ENCODE measurements at regions not wholly inside any gene's neighbourhood (a gene's known extent, or its start where the extent isn't known, plus 50 kb on each side); places are given as distances from the start of the nearest gene placed in this dataset.
"Not testable (repeated sequence)": the region's sequence is repeated elsewhere in the genome, so short reads cannot be mapped to it uniquely, and the experiment has no call there.

DNA sequence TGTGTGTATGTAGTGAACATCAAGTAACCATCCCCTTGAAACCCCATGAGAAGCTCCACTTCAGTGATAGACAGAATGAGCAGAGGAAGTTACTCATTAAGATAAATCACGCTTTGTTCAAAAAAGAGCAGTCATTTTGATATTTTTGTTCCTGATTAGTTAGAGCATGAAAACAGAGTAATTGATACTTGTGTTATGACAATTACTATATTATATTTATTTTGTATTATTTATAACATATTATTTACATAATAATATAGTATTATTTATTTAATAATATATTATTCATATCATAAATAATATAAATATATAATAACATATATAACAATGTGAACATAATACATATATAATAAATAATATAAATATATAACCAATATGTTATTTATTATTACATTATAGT lies 580.9 kb downstream of the SOX5 start:
- DNase-seq (ENCODE audit: low read depth): no peak
- H3K4me3 ChIP-seq (ENCODE audit: low read depth, low read length): no peak overlapping the region
- TF ChIP-seq, protein P1, sequence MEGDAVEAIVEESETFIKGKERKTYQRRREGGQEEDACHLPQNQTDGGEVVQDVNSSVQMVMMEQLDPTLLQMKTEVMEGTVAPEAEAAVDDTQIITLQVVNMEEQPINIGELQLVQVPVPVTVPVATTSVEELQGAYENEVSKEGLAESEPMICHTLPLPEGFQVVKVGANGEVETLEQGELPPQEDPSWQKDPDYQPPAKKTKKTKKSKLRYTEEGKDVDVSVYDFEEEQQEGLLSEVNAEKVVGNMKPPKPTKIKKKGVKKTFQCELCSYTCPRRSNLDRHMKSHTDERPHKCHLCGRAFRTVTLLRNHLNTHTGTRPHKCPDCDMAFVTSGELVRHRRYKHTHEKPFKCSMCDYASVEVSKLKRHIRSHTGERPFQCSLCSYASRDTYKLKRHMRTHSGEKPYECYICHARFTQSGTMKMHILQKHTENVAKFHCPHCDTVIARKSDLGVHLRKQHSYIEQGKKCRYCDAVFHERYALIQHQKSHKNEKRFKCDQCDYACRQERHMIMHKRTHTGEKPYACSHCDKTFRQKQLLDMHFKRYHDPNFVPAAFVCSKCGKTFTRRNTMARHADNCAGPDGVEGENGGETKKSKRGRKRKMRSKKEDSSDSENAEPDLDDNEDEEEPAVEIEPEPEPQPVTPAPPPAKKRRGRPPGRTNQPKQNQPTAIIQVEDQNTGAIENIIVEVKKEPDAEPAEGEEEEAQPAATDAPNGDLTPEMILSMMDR (IDR thresholded peaks at IDR 0.05; ENCODE audit: insufficient read depth, low read depth, low read length): no peak

- DNase-seq (ENCODE audit: low read depth): no peak
- no peak overlapping the region for H3K4me3 ChIP-seq (ENCODE audit: low read depth, low read length)
- TF ChIP-seq, protein P1 (IDR thresholded peaks at IDR 0.05; ENCODE audit: insufficient read depth, low read depth, low read length): no peak
Measured at GRCh38 chr12:23375621-23376020, 573.8 kb downstream of the SOX5 start.

- no peak overlapping the region for H3K4me3 ChIP-seq (ENCODE audit: low read depth, low read length)
- TF ChIP-seq, protein P1 (IDR thresholded peaks at IDR 0.05; ENCODE audit: insufficient read depth, low read depth, low read length): no peak
- DNase-seq (ENCODE audit: low read depth): no peak
Measured at GRCh38 chr12:23376238-23376637, 573.2 kb downstream of the SOX5 start.

GRCh38 chr12:23380419-23381100 lies 568.9 kb downstream of the SOX5 start:
- no peak for DNase-seq (ENCODE audit: low read depth)
- TF ChIP-seq, protein P1 (IDR thresholded peaks at IDR 0.05; ENCODE audit: insufficient read depth, low read depth, low read length): no peak
- H3K4me3 ChIP-seq (ENCODE audit: low read depth, low read length): no peak overlapping the region

- not testable (repeated sequence) for H3K4me3 ChIP-seq (ENCODE audit: low read depth, low read length); DNase-seq (ENCODE audit: low read depth)
Measured at GRCh38 chr12:23388898-23389297, 560.6 kb downstream of the SOX5 start.

- DNase-seq (ENCODE audit: low read depth): not testable (repeated sequence)
Measured at GRCh38 chr12:23389315-23389714, 560.2 kb downstream of the SOX5 start.

GRCh38 chr12:23399402-23399933 lies 550.0 kb downstream of the SOX5 start:
- no peak overlapping the region for H3K4me3 ChIP-seq (ENCODE audit: low read depth, low read length)
- TF ChIP-seq, protein P1 (IDR thresholded peaks at IDR 0.05; ENCODE audit: insufficient read depth, low read depth, low read length): no peak
- no peak for DNase-seq (ENCODE audit: low read depth)

More at GRCh38 chr12:23389315-23389714, 560.2 kb downstream of the SOX5 start:
- H3K4me3 ChIP-seq (ENCODE audit: low read depth, low read length): not testable (repeated sequence)

- TF ChIP-seq, protein P1 (IDR thresholded peaks at IDR 0.05; ENCODE audit: insufficient read depth, low read depth, low read length): no peak
- no peak for DNase-seq (ENCODE audit: low read depth)
- H3K4me3 ChIP-seq (ENCODE audit: low read depth, low read length): no peak overlapping the region
Measured at GRCh38 chr12:23415180-23415579, 534.3 kb downstream of the SOX5 start.

Measured in fibroblast of villous mesenchyme (primary cell).